GM11168 (cell line): ENCODE measurements at regions not wholly inside any gene's neighbourhood (a gene's known extent, or its start where the extent isn't known, plus 50 kb on each side); places are given as distances from the start of the nearest gene placed in this dataset.
"Not testable (repeated sequence)": the region's sequence is repeated elsewhere in the genome, so short reads cannot be mapped to it uniquely, and the experiment has no call there.

Experiments
- in situ Hi-C: fragments of 300-500 bp; cut with MboI; formaldehyde crosslinking; loops from one replicate; pipeline ENCODE4 v1.12.0; 2022; ENCODE audit warnings: low sequenced_read_pairs; ENCODE audit not compliant: unreplicated experiment

GRCh38 chr1:189139748-189140147, 1337.9 kb downstream of the BRINP3 start:
- in situ Hi-C loops: not testable (repeated sequence)

DNA sequence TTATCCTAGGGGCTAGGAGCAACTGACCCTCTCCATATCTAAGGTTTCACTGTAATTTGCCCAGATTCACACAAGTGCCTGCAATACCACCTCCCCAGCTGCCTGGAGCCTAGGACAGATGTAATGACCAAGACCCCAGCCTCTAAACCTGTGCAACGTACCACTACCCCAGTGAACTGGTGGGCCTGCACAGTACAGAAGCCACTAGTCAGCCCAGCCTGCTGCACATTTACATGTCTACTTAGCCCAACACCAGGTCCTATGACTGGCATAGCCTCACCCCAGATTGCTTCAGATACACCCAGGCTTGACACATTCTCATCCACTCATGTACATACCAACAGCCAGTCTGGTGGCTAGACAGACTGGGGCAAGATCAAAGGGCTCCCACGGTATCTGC, 1336.6 kb downstream of the BRINP3 start:
- in situ Hi-C loops: no loop called here

GRCh38 chr1:189149547-189150375, 1327.9 kb downstream of the BRINP3 start:
- in situ Hi-C loops: no loop called here

- in situ Hi-C loops: no loop called here
These were observed 1327.0 kb downstream of the BRINP3 start for GRCh38 chr1:189150624-189151023.

- in situ Hi-C loops: no loop called here
These were observed 1326.3 kb downstream of the BRINP3 start for GRCh38 chr1:189151361-189151760.

DNA sequence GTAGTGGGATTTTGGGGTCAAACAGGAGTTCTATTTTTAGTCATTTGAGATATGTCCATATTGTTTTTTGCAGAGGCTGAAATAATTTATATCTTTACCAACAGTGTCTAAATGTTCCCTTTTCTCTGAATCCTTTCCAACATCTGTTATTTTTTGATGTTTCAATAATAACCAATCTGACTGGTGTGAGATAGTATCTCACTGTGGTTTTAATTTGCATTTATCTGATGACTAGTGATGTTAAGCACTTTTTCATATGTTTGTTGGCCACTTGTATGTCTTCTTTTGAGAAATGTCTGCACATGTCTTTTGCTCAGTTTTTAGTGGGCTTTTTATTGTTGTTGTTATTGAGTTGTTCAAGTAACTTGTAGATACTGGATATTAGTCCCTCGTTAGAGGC, 1325.0 kb downstream of the BRINP3 start:
- in situ Hi-C loops: no loop called here

GRCh38 chr1:189158155-189158554, 1319.5 kb downstream of the BRINP3 start:
- in situ Hi-C loops: no loop called here

- in situ Hi-C loops: no loop called here
These were observed 1301.8 kb downstream of the BRINP3 start for GRCh38 chr1:189175889-189176288.

- in situ Hi-C loops: no loop called here
These were observed 1297.6 kb downstream of the BRINP3 start for GRCh38 chr1:189180057-189180456.

- in situ Hi-C loops: no loop called here
These were observed 1292.6 kb downstream of the BRINP3 start for GRCh38 chr1:189185097-189185496.

GRCh38 chr1:189192741-189193520, 1284.7 kb downstream of the BRINP3 start:
- in situ Hi-C loops: no loop called here

DNA sequence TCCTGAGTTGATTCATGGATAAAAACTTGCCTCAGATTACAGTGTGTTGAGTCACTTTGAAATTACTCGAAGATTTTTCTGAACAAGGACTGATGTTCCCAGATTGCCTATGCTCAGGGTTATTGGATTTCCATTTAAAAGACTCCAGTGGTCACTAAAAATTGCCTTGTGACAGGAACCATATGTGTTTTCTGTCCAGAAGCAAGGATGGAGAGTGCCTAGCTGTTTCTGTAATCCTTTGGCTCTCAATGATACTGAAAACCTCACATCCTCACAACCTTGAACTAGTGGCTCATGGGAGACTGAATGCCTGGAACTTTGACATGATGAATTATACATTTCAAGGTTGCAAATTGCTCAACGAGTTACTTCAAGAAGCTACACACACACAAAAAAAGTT, 1271.8 kb downstream of the BRINP3 start:
- in situ Hi-C loops: no loop called here

DNA sequence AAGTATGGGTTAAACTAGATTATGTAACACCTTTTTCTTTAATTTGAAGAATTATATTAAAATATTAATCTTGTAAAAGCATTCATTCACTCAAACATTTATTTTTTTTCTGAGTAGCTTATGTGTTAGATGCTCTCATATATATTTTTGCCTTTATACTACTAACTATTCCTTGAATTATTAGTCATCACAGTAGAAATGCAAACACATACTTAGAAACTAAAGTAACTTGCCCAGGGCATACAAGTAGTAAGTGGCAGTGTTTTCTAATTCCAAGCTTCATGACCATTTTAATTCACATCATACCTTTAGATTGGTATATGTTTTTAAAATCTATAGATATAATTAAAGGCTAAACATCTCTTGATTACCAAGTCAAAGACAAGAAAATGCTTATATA, 1271.0 kb downstream of the BRINP3 start:
- in situ Hi-C loops: no loop called here

DNA sequence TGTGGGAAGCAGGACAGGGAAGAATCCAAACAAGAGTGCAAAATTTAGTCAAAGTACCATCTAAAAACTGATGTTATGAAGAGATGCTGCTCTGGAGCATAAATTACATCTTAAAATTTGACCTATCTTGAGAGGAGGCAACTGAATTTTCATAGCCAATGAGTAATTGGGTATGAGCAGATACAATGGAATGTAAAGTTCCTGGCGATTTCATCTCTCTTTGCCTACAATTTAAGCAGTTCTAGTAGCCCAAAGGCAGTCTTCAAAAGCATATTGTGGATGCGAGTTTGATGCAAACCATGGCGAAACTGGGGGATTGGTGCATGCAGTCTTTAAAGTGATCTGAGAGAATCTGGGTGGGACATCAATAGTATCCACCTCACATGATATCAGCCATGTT, 1265.9 kb downstream of the BRINP3 start:
- in situ Hi-C loops: no loop called here

DNA sequence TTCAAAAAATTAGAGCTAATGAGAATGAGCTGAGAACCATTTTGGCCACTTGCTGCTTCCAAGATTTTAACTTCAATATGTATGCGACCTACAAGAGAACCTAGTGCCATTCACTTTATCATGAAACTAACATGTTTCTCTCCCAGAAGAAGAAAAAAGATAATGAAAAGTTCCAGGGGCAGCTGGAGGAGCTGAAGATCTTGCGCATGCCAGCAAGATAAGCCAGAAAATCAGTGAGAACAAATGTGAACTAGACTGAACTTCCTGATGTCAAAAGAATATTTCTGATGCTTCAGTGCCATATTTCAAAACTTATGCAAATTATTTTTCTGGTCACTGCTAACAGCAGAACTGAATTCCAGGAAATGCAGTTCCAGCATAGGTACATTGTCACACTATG, 1265.1 kb downstream of the BRINP3 start:
- in situ Hi-C loops: no loop called here

- in situ Hi-C loops: no loop called here
These were observed 1260.8 kb downstream of the BRINP3 start for GRCh38 chr1:189216886-189217285.

DNA sequence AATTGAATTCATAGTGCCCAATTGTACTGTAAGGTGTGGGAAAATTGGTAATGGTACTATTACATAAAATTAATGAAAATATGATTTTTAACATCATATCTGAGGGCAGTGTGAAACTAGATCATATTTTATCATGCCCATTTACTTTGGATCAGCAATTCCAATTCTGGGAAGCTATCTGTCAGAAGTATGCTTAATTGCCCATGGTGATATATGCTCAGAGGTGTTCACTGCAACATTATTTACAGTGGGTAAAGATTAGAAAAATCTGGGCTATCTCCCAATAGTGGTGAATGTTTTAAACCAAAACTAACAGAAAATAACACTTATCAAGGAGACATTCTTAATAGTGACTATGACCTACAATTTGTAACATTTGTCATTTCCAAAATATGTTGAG, 1260.0 kb downstream of the BRINP3 start:
- in situ Hi-C loops: no loop called here

DNA sequence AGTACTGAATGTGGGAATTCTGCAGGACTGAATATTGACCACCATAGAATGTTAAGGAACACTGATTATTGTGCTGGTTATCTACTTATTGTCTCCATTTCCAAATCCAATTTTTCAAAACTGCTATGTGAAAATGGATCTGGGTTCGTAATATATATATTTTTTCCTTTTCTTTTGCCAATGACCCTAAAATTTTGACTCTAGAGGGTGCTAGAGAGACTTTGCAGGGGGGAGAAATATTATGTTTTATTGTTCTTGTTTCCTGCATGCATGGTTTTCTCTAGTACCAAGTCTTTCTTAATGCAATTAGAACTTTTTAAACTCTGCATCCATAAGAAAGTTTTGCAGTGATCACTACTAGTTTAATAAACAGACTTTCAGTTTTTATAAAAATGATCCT, 1256.9 kb downstream of the BRINP3 start:
- in situ Hi-C loops: no loop called here

GRCh38 chr1:189225794-189226145, 1251.9 kb downstream of the BRINP3 start:
- in situ Hi-C loops: not testable (repeated sequence)

DNA sequence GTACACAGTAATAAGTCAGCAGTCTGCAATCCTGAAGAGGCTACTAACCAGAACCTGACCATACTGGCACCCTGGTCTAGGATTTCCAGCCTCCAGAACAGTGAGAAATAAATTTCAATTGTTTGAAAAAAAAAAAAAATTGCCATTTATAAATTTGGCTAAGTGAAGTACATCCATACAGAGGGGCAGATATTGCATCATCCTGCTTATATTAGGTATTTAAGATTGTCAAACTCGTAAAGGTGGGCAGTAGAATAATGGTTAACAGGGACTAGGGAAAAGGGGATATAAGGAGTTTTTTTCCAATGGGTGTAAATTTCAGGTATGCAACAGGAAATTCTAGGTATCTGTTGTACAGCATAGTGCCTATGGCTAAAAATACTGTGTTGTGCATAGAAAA, 1250.9 kb downstream of the BRINP3 start:
- in situ Hi-C loops: no loop called here

DNA sequence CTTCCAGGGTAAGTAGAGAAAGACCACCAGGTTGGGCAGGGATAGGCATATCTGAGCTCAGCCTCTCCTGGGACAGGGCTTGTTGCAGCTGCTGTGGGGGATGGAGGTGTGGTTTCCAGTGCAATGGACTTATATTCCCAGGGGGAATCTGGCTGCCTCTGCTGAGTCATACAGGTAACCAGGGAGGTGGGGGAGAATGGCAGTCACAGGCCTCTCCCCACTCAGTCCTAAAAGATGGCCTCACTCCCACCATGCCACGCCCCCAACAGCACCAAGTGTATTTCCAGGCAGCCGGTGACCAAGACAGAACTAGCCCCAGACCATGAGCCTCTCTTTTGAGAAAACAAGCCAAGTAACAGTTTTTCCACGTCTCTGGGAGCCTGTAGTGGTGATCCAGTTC, 1240.7 kb downstream of the BRINP3 start:
- in situ Hi-C loops: no loop called here
